ENCODE measurements at regions not wholly inside any gene's neighbourhood (a gene's known extent, or its start where the extent isn't known, plus 50 kb on each side); places are given as distances from the start of the nearest gene placed in this dataset.

GRCh38 chr16:79347277-79347676 lies 253.3 kb downstream of the MAF start:
- no peak for DNase-seq (ENCODE audit: low read depth in 4 of 4, low spot score in 3 of 4)

DNA sequence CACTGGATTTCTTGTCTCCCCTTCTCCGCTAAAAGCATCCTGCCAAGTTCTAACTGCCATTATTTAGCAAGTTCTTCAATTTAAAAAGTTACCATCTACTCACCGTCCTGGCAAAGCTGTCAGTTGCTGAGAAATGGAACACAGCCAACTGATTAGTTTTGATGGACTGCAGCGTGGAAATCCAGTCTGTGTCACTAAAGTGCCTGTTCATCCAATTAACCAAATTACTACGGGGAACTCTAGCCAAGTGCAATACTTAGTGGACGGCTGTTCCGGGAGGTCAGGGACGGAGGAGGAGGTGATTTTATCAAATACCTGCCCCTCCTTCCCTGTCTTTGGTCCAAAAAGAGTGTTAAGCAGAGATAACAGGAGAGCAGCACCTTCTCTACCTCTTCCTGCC lies 260.7 kb downstream of the MAF start:
- no peak for DNase-seq (ENCODE audit: low read depth in 4 of 4, low spot score in 3 of 4)

DNA sequence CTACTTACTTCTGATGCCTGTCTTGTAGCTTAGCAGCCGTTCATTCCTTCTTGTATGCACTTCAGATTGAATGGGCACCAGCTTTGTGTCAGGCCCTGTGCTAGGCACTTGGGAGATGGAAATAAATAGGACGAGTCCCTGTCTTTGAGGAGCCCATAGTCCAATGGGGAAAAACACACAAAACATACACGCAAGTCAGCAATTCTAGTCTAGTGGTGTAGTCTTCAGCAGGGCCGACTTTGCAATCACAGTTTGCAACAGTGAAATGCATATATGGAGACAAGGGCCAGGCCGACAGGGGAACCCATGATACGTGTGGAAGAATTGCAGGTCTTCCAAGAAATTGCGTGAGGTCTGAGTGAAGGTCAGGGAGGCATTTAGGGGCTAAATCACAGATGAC lies 262.6 kb downstream of the MAF start:
- no peak for DNase-seq (ENCODE audit: low read depth in 4 of 4, low spot score in 3 of 4)

DNA sequence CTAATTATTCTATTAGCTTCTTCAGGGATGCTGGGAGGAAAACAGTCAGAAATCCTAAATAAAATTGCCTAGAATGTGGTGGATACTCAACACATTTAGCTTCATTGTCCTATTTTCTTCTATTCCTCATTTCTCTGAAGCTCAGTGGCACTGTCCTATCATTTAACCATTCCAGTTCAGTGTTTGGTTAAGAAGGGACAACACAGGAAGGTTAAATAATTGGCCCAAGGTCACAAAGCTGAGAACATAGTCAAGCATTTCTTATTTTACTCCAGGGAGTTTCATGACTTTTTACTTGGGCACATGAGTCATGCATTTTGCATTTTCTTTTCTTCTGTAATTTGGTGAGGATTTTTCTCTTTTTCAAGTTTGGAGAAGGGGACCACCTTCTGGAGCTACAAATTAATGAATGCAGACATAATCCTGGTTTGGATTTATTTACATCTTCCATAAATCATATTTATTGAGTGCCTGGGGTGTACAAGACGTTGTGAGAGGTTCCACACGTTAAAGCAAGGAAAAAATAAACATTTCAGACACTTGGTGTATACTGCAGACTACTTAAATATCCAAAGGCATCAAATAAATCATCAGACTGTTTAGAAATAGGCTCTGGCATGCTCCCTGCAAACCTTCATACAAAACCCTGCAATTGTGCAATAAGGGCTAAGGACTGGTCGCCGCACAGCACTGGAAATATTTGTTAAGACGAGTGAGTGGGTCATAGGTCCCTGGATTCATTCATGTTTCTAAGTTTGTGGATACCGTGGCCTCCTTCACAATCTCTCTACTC lies 263.9 kb downstream of the MAF start:
- DNase-seq (ENCODE audit: low read depth in 4 of 4, low spot score in 3 of 4) = no peak

GRCh38 chr16:79334127-79334526 lies 266.4 kb downstream of the MAF start:
- no peak for DNase-seq (ENCODE audit: low read depth in 4 of 4, low spot score in 3 of 4)

DNA sequence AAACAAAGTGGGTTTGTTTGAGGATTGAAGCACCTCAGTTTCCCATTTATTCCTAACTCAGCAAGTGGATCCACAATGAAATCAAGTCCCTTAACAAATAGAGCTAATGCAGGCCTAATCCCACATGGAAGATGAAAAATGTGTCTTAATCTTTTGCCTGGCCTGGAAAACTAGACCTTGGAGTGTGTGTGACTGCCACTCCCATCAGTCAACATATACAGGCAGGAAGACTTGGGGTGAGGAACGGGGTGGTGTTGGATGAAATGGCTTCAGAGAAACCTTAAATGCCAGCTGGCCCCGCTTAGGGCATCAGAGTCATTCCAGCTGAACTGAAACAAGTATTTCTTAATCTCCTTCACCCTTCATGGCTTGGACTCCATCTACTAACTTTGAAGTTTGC lies 269.5 kb downstream of the MAF start:
- no peak for DNase-seq (ENCODE audit: low read depth in 4 of 4, low spot score in 3 of 4)

GRCh38 chr16:79329967-79330366 lies 270.6 kb downstream of the MAF start:
- DNase-seq (ENCODE audit: low read depth in 4 of 4, low spot score in 3 of 4) = no peak

- no peak for DNase-seq (ENCODE audit: low read depth in 4 of 4, low spot score in 3 of 4)
Observed at GRCh38 chr16:79329166-79329521, 271.4 kb downstream of the MAF start.

DNA sequence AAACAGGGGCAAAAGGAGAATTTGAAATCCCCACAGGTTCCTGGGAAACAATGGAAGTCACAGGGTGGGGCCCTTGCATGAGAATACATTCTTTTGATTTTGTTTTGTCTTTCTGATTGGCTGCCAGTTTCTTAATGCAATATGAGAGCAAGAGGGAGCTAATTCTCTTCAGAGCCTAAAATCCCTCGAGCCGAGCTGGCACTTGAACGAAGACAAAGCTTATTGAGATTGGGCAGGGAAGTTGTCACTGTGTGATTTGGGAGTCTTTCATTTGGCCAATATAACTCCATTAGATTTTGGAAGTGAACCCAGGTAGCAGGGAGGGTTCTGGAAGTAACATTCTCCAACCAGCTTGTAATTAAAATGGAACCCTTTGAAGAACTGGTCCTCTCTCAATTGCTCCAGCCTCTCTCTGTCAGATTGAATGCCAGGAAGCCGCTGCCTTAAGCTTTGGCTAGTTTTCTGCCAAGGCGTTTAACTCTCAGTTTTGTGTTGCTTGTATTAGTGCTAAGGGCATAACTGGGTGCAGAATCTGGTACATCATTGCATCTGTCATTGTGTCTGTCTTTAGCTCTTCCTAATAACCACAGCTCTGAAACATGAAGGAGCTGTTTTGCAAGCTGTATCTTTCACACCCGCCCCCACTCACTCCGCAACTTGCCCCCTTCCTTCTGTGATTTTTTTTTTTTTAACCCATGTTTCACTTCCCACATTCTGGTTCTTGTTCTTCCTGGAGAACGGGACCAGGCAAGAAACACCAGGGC lies 272.0 kb downstream of the MAF start:
- no peak for DNase-seq (ENCODE audit: low read depth in 4 of 4, low spot score in 3 of 4)

DNA sequence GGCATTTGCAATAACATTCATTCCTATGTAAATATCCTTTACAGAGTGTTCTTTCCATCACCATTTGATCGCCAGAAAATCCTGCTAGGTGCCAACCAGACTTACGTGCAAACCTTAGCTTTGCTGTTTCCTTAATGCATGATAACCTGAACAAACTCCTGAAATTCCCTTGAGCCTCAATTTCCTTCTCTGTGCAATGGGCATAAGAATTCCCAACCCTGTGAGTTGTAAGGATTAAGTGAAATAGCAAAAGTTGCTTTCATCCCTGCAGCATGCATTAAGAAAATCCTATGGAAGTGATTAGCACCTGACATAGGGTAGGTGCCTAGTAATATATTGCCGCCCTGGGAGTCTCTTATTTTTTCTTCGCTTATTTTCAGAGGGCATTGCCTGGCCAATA lies 272.7 kb downstream of the MAF start:
- DNase-seq (ENCODE audit: low read depth in 4 of 4, low spot score in 3 of 4) = no peak

- no peak for DNase-seq (ENCODE audit: low read depth in 4 of 4, low spot score in 3 of 4)
Observed at GRCh38 chr16:79326549-79326948, 274.0 kb downstream of the MAF start.

- no peak for DNase-seq (ENCODE audit: low read depth in 4 of 4, low spot score in 3 of 4)
Observed at GRCh38 chr16:79325226-79325945, 275.2 kb downstream of the MAF start.

- no peak for DNase-seq (ENCODE audit: low read depth in 4 of 4, low spot score in 3 of 4)
Observed at GRCh38 chr16:79320956-79321355, 279.6 kb downstream of the MAF start.

- no peak for DNase-seq (ENCODE audit: low read depth in 4 of 4, low spot score in 3 of 4)
Observed at GRCh38 chr16:79318143-79318899, 282.2 kb downstream of the MAF start.

DNA sequence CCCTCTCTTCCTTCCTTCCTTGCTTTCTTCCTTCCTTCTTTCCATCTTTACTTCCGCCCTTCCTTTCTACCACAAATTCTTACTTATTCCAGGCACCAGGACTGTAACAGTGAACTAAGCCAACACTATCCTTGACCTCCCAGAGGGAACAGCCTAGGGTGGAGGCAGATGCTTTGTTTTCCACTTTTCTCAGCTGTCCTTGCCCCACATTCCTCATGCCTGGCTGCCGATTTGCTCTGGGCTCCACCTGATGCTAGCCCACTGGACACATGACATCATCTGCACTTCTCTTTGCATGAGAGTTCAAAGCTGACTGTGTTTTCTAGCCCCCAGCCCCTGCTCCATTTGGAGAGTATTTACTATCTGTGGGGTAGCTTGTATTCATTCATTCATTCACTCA lies 283.0 kb downstream of the MAF start:
- DNase-seq (ENCODE audit: low read depth in 4 of 4, low spot score in 3 of 4) = no peak

DNA sequence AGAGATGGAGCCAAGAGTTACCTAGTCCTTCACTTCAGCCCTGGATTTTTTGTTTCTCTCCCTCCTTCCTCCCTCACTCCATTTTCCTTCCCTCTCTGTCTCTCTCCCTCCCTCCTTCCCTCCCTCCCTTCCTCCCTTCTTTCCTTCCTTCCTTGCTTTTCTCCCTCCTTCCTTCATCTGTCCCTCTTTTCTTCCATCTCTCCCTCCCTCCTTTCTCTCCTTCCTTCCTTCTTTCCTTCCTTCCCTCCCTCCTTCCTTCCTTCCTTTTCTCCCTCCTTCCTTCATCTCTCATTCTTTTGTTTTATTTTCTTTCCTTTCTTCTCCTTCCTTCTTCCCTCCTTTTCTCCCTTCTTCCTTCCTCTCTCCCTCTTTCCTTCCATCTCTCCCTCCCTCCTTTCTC lies 283.5 kb downstream of the MAF start:
- DNase-seq (ENCODE audit: low read depth in 4 of 4, low spot score in 3 of 4) = no peak

- DNase-seq (ENCODE audit: low read depth in 4 of 4, low spot score in 3 of 4) = no peak
Observed at GRCh38 chr16:79316004-79316458, 284.5 kb downstream of the MAF start.

GRCh38 chr16:79312502-79312901 lies 288.0 kb downstream of the MAF start:
- no peak for DNase-seq (ENCODE audit: low read depth in 4 of 4, low spot score in 3 of 4)

- DNase-seq (ENCODE audit: low read depth in 4 of 4, low spot score in 3 of 4) = no peak
Observed at GRCh38 chr16:79310710-79311109, 289.8 kb downstream of the MAF start.

DNA sequence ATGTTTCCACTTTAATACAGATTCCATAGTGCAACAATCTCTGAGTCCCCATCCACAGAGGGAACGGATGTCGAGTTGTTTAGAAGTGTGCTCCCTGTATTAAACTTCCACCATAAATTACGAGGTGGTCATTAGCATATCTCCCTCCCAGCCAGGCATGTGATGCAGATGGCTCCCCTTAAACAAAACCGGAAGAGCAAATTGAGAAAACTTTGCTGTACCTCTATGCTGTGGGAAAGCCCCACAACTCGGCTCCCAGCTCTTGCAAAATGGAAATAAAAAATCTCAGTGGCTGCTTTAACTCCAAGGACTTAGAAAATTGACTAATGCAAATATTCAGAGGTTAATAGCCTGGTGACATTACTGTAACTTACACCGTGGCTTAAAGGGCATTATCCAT lies 290.9 kb downstream of the MAF start:
- DNase-seq (ENCODE audit: low read depth in 4 of 4, low spot score in 3 of 4) = no peak

GRCh38 chr16:79307214-79307613 lies 293.3 kb downstream of the MAF start:
- DNase-seq (ENCODE audit: low read depth in 4 of 4, low spot score in 3 of 4) = no peak

Data from right renal pelvis (tissue), 4 donors.